Keratinocyte (primary cell): ENCODE measurements at regions not wholly inside any gene's neighbourhood (a gene's known extent, or its start where the extent isn't known, plus 50 kb on each side); places are given as distances from the start of the nearest gene placed in this dataset.

Experiments used
- DNase-seq: peaks from one replicate; pipeline ENCODE4 v3.0.0-alpha.2; 2011; ENCODE audit warnings: low read depth, missing footprints, low spot score
- FAIRE-seq: peaks from 2 replicates; lab custom pipeline; 2011; peaks lifted over from hg19 to GRCh38; lab: Jason Lieb, UNC
- H2AFZ ChIP-seq: 2 replicates; pipeline ENCODE4 v1.6.0; 2012; ENCODE audit warnings: low read length, control low read depth, inconsistent platforms; ENCODE audit not compliant: control insufficient read depth
- H3K27ac ChIP-seq: 2 replicates; pipeline ENCODE4 v1.5.1; 2011; ENCODE audit warnings: low read length; ENCODE audit not compliant: control insufficient read depth, insufficient read depth
- H3K27me3 ChIP-seq: 3 replicates; pipeline ENCODE4 v1.6.0; 2011; ENCODE audit warnings: low read length; ENCODE audit not compliant: control insufficient read depth, insufficient read depth; ENCODE audit errors: extremely low read depth
- H3K36me3 ChIP-seq, 2 experiments: 2 replicates in 1 of 2; 3 replicates in 1 of 2; pipeline ENCODE4 v1.5.1; 2011; ENCODE audit warnings: low read length in 2 of 2, mild to moderate bottlenecking in 1 of 2; ENCODE audit not compliant: control insufficient read depth in 2 of 2, insufficient read depth in 2 of 2; ENCODE audit errors: extremely low read depth in 1 of 2
- H3K4me1 ChIP-seq: 3 replicates; pipeline ENCODE4 v1.5.1; 2011; ENCODE audit warnings: low read length; ENCODE audit not compliant: control insufficient read depth, insufficient read depth; ENCODE audit errors: extremely low read depth
- H3K4me2 ChIP-seq: 3 replicates; pipeline ENCODE4 v1.6.0; 2011; ENCODE audit warnings: low read depth, low read length; ENCODE audit not compliant: control insufficient read depth, insufficient read depth; ENCODE audit errors: extremely low read depth
- H3K4me3 ChIP-seq, 3 experiments: fragments of 200-600 bp in 1 of 3; sonication (generic) in 1 of 3; 2 replicates in 2 of 3; 3 replicates in 1 of 3; pipeline ENCODE4 v1.5.1; 2011 to 2016; ENCODE audit warnings: low read length in 3 of 3, mild to moderate bottlenecking in 3 of 3, control low read depth in 2 of 3, inconsistent platforms in 1 of 3, low read depth in 1 of 3, mixed read lengths in 1 of 3, mixed run types in 1 of 3, moderate library complexity in 1 of 3; ENCODE audit not compliant: control insufficient read depth in 2 of 3, insufficient read depth in 2 of 3; ENCODE audit errors: extremely low read depth in 1 of 3
- H3K79me2 ChIP-seq: 2 replicates; pipeline ENCODE4 v1.6.0; 2012; ENCODE audit warnings: low read length; ENCODE audit not compliant: control insufficient read depth, insufficient read depth
- H3K9ac ChIP-seq: 3 replicates; pipeline ENCODE4 v1.6.0; 2011; ENCODE audit warnings: low read length; ENCODE audit not compliant: control insufficient read depth, insufficient read depth; ENCODE audit errors: extremely low read depth
- H3K9me1 ChIP-seq: 3 replicates; pipeline ENCODE4 v1.6.0; 2011; ENCODE audit warnings: low read length; ENCODE audit not compliant: control insufficient read depth, insufficient read depth; ENCODE audit errors: extremely low read depth
- H3K9me3 ChIP-seq: 2 replicates; pipeline ENCODE4 v1.5.1; 2012; ENCODE audit warnings: low read depth, low read length; ENCODE audit not compliant: control insufficient read depth
- H4K20me1 ChIP-seq: 3 replicates; pipeline ENCODE4 v1.6.0; 2011; ENCODE audit warnings: low read length; ENCODE audit not compliant: control insufficient read depth, insufficient read depth; ENCODE audit errors: extremely low read depth
- CTCF ChIP-seq, 3 experiments: IDR thresholded peaks in 1 of 3; conservative IDR thresholded peaks in 1 of 3; optimal IDR thresholded peaks in 1 of 3; 2 replicates in 2 of 3; 3 replicates in 1 of 3; pipeline versions ENCODE3 to v1.5.1; 2011; ENCODE audit warnings: low read length in 3 of 3, mild to moderate bottlenecking in 3 of 3, moderate library complexity in 2 of 3, control low read depth in 1 of 3, inconsistent platforms in 1 of 3; ENCODE audit not compliant: insufficient read depth in 2 of 3; ENCODE audit errors: extremely low read depth in 1 of 3
- EZH2 ChIP-seq: IDR thresholded peaks from one replicate; pipeline ENCODE4 v1.6.1; 2012; ENCODE audit warnings: inconsistent platforms, mild to moderate bottlenecking, low read length, moderate library complexity
- dilution Hi-C: fragments of 300-500 bp; cut with MboI; formaldehyde crosslinking; loops from one replicate; pipeline ENCODE4 v1.7.0; 2020; ENCODE audit warnings: low sequenced_read_pairs; ENCODE audit not compliant: extremely low pct_ligation_motif_present

GRCh38 chr2:66255867-66256266, 179.1 kb upstream of the MEIS1 start:
- dilution Hi-C loops: no loop called here
- TF ChIP-seq CTCF (optimal IDR thresholded peaks at IDR 0.05 in 1 of 3, IDR thresholded peaks at IDR 0.05 in 1 of 3, conservative IDR thresholded peaks at IDR 0.05 in 1 of 3; ENCODE audit: extremely low read depth in 1 of 3, insufficient read depth in 2 of 3, low read length in 3 of 3) (no peak), EZH2 (no peak)

GRCh38 chr2:66255136-66255535, 179.8 kb upstream of the MEIS1 start:
- Histone ChIP-seq H3K4me2 (no peak overlapping the region), H3K79me2 (no peaks in the 10 kb centered on the region), H3K9me1 (no peaks in the 10 kb centered on the region), H3K36me3 (no peaks in the 10 kb centered on the region), H3K4me1 (no peaks in the 10 kb centered on the region), H3K9ac (no peak overlapping the region), H3K9me3 (no peaks in the 10 kb centered on the region), H3K27me3 (peaks cover 3% of the 10 kb centered on the region), H3K4me3 (no peak overlapping the region), H2AFZ (no peak overlapping the region), H4K20me1 (no peaks in the 10 kb centered on the region), H3K27ac (no peak overlapping the region)
- TF ChIP-seq EZH2 (no peak), CTCF (optimal IDR thresholded peaks at IDR 0.05 in 1 of 3, IDR thresholded peaks at IDR 0.05 in 1 of 3, conservative IDR thresholded peaks at IDR 0.05 in 1 of 3; ENCODE audit: extremely low read depth in 1 of 3, insufficient read depth in 2 of 3, low read length in 3 of 3) (no peak)
- dilution Hi-C loops: no loop called here
- FAIRE-seq: no peak
- DNase-seq: no peak

More at GRCh38 chr2:66255867-66256266, 179.1 kb upstream of the MEIS1 start:
- Histone ChIP-seq H3K36me3 (no peaks in the 10 kb centered on the region), H3K9me3 (no peaks in the 10 kb centered on the region), H3K9ac (no peak overlapping the region), H3K27me3 (peaks cover 3% of the 10 kb centered on the region), H3K4me2 (no peak overlapping the region), H3K27ac (no peak overlapping the region), H3K4me1 (no peaks in the 10 kb centered on the region), H3K79me2 (no peaks in the 10 kb centered on the region), H4K20me1 (no peaks in the 10 kb centered on the region), H3K9me1 (no peaks in the 10 kb centered on the region), H2AFZ (no peak overlapping the region), H3K4me3 (no peak overlapping the region)
- no peak for DNase-seq
- FAIRE-seq: no peak
